ENCODE measurements at regions not wholly inside any gene's neighbourhood (a gene's known extent, or its start where the extent isn't known, plus 50 kb on each side); places are given as distances from the start of the nearest gene placed in this dataset.

- no peak for DNase-seq
These were observed 616.3 kb downstream of the TBC1D4 start for GRCh38 chr13:74865656-74866055.

GRCh38 chr13:74860789-74861188, 621.2 kb downstream of the TBC1D4 start:
- DNase-seq, result no peak

- no peak for DNase-seq
These were observed 631.1 kb downstream of the TBC1D4 start for GRCh38 chr13:74850893-74851292.

GRCh38 chr13:74847966-74848365, 634.0 kb downstream of the TBC1D4 start:
- no peak for DNase-seq

- no peak for DNase-seq
These were observed 636.2 kb downstream of the TBC1D4 start for GRCh38 chr13:74845806-74846205.

GRCh38 chr13:74841651-74842050, 640.3 kb downstream of the TBC1D4 start:
- no peak for DNase-seq

GRCh38 chr13:74841123-74841522, 640.8 kb downstream of the TBC1D4 start:
- DNase-seq, result no peak

- no peak for DNase-seq
These were observed 642.3 kb downstream of the TBC1D4 start for GRCh38 chr13:74839656-74840055.

GRCh38 chr13:74838096-74838495, 643.9 kb downstream of the TBC1D4 start:
- DNase-seq, result no peak

- DNase-seq, result no peak
These were observed 645.3 kb downstream of the TBC1D4 start for GRCh38 chr13:74836628-74837027.

- DNase-seq, result no peak
These were observed 646.4 kb downstream of the TBC1D4 start for GRCh38 chr13:74835579-74835978.

- DNase-seq, result no peak
These were observed 656.1 kb downstream of the TBC1D4 start for GRCh38 chr13:74825938-74826246.

- no peak for DNase-seq
These were observed 656.6 kb downstream of the TBC1D4 start for GRCh38 chr13:74825152-74825937.

- no peak for DNase-seq
These were observed 661.2 kb downstream of the TBC1D4 start for GRCh38 chr13:74820809-74821208.

GRCh38 chr13:74819549-74819948, 662.4 kb downstream of the TBC1D4 start:
- no peak for DNase-seq

- no peak for DNase-seq
These were observed 665.2 kb downstream of the TBC1D4 start for GRCh38 chr13:74816737-74817136.

- DNase-seq, result no peak
These were observed 662.0 kb upstream of the KLF12 start for GRCh38 chr13:74796157-74796556.

GRCh38 chr13:74795526-74795925, 661.3 kb upstream of the KLF12 start:
- no peak for DNase-seq

- DNase-seq, result no peak
These were observed 660.4 kb upstream of the KLF12 start for GRCh38 chr13:74794582-74794981.

GRCh38 chr13:74794147-74794546, 659.9 kb upstream of the KLF12 start:
- no peak for DNase-seq

- no peak for DNase-seq
These were observed 650.8 kb upstream of the KLF12 start for GRCh38 chr13:74784959-74785358.

GRCh38 chr13:74778946-74779345, 644.7 kb upstream of the KLF12 start:
- no peak for DNase-seq

GRCh38 chr13:74778087-74778486, 643.9 kb upstream of the KLF12 start:
- no peak for DNase-seq

- DNase-seq, result no peak
These were observed 640.1 kb upstream of the KLF12 start for GRCh38 chr13:74774264-74774663.

- no peak for DNase-seq
These were observed 639.0 kb upstream of the KLF12 start for GRCh38 chr13:74773248-74773647.

Data from hematopoietic multipotent progenitor cell treated with erythropoietin and hydrocortisone succinate and interleukin-3 and kit ligand, for 8 days (in vitro differentiated cells).